Panc1 (cell line): ENCODE measurements at regions not wholly inside any gene's neighbourhood (a gene's known extent, or its start where the extent isn't known, plus 50 kb on each side); places are given as distances from the start of the nearest gene placed in this dataset.

ENCODE experiments used
- ATAC-seq: fragments of 200-7000 bp; cut with Tn5 transposase; 2 replicates; pipeline ENCODE4 v1.9.1; 2020; ENCODE audit warnings: mild to moderate bottlenecking, moderate library complexity
- BruUV-seq: library from RNA; stranded (reverse); fragments of 400-500 nt; replicated peaks from 2 replicates; lab custom pipeline; 2021; lab: Mats Ljungman, UMichigan
- CTCF ChIA-PET: fragments of 300-600 bp; sonication (Branson Sonifier 250); formaldehyde crosslinking; loops from one replicate; lab custom pipeline; 2022; ENCODE audit warnings: antibody characterized with exemption; lab: Charles Lee
- POLR2A ChIA-PET: fragments of 300-600 bp; sonication (Branson Sonifier 250); formaldehyde crosslinking; loops from one replicate; lab custom pipeline; 2022; ENCODE audit warnings: antibody characterized with exemption; lab: Charles Lee
- DNase-seq: peaks from one replicate; pipeline ENCODE4 v3.0.0-alpha.2; 2010; ENCODE audit warnings: low read depth, low spot score
- H3K27ac ChIP-seq: 2 replicates; pipeline ENCODE4 v1.5.1; 2011; ENCODE audit warnings: mild to moderate bottlenecking, low read length, inconsistent platforms
- H3K27me3 ChIP-seq: fragments of 200-500 bp; sonication (Bioruptor generic); 2 replicates; pipeline ENCODE4 v1.6.0; 2014; ENCODE audit warnings: low read length, inconsistent platforms; ENCODE audit not compliant: control insufficient read depth, insufficient read depth
- H3K36me3 ChIP-seq: fragments of 200-500 bp; sonication (Bioruptor generic); 2 replicates; pipeline ENCODE4 v1.5.1; 2014; ENCODE audit warnings: inconsistent platforms, mild to moderate bottlenecking, low read length, moderate library complexity; ENCODE audit not compliant: control insufficient read depth, insufficient read depth
- H3K4me1 ChIP-seq: 2 replicates; pipeline ENCODE4 v1.5.1; 2011; ENCODE audit warnings: inconsistent platforms, mild to moderate bottlenecking, low read length, moderate library complexity; ENCODE audit not compliant: control insufficient read depth, insufficient read depth
- H3K4me3 ChIP-seq, 2 experiments: 2 replicates each; pipeline ENCODE4 v1.5.1; 2011 to 2012; ENCODE audit warnings: low read depth in 2 of 2, low read length in 2 of 2, mild to moderate bottlenecking in 2 of 2, inconsistent platforms in 1 of 2, moderate library complexity in 1 of 2
- H3K9me3 ChIP-seq: fragments of 200-500 bp; sonication (Bioruptor generic); 2 replicates; pipeline ENCODE4 v1.5.1; 2014; ENCODE audit warnings: low read depth, mild to moderate bottlenecking, inconsistent platforms, low read length, moderate library complexity; ENCODE audit not compliant: control insufficient read depth, insufficient read depth
- CTCF ChIP-seq: fragments of 450-650 bp; IDR thresholded peaks from 2 replicates; pipeline ENCODE4 v1.5.1; 2017; ENCODE audit warnings: mild to moderate bottlenecking
- POLR2AphosphoS5 ChIP-seq: IDR thresholded peaks from 2 replicates; pipeline ENCODE4 v1.6.1; 2012; ENCODE audit warnings: mild to moderate bottlenecking, low read depth, low read length, moderate library complexity
- REST ChIP-seq, 2 experiments: IDR thresholded peaks; 2 replicates each; pipeline ENCODE4 v1.6.1; 2011 to 2012; ENCODE audit warnings: low read depth in 2 of 2, control low read depth in 1 of 2, low read length in 1 of 2, mild to moderate bottlenecking in 1 of 2, moderate library complexity in 1 of 2; ENCODE audit not compliant: insufficient read depth in 1 of 2
- SIN3A ChIP-seq: IDR thresholded peaks from 2 replicates; pipeline ENCODE4 v1.6.1; 2012; ENCODE audit warnings: low read depth, mild to moderate bottlenecking, low read length, moderate library complexity, borderline replicate concordance; ENCODE audit not compliant: insufficient read depth
- TCF7L2 ChIP-seq: IDR thresholded peaks from 2 replicates; pipeline ENCODE4 v1.6.1; 2011; ENCODE audit warnings: mild to moderate bottlenecking, low read depth, low read length, inconsistent platforms
- in situ Hi-C: cut with HindIII; loops from 2 replicates; pipeline ENCODE4 v1.10.0; 2016; ENCODE audit warnings: low sequenced_read_pairs, low pct_unique_long_range_greater_than_20kb
- intact Hi-C: fragments of 100-400 bp; cut with micrococcal nuclease; formaldehyde crosslinking; loops from one replicate; pipeline ENCODE4 v1.10.0; 2022; ENCODE audit not compliant: unreplicated experiment

- Histone ChIP-seq H3K36me3 (no peaks in the 10 kb centered on the region), H3K4me3 (no peak overlapping the region), H3K27me3 (no peaks in the 10 kb centered on the region), H3K9me3 (no peaks in the 10 kb centered on the region), H3K4me1 (no peaks in the 10 kb centered on the region), H3K27ac (no peak overlapping the region)
- POLR2A ChIA-PET = no interaction called here
- BruUV-seq = no TSS peak
- in situ Hi-C loops = no loop called here
- no peak for TF ChIP-seq REST (IDR thresholded peaks at IDR 0.05; ENCODE audit: insufficient read depth in 1 of 2, low read depth in 2 of 2, low read length in 1 of 2)
- intact Hi-C loops = no loop called here
- no peak for ATAC-seq
- CTCF ChIA-PET = no interaction called here
- no peak for DNase-seq
These were observed 1565.5 kb downstream of the UQCRFS1 start for GRCh38 chr19:27647423-27647822.

- H3K9me3 ChIP-seq = no peaks in the 10 kb centered on the region
- BruUV-seq = no TSS peak
- CTCF ChIA-PET = no interaction called here
- TF ChIP-seq CTCF (no peak), SIN3A (no peak), TCF7L2 (no peak), POLR2AphosphoS5 (no peak), REST (IDR thresholded peaks at IDR 0.05; ENCODE audit: insufficient read depth in 1 of 2, low read depth in 2 of 2, low read length in 1 of 2) (no peak)
- no peaks in the 10 kb centered on the region for H3K4me1 ChIP-seq
- H3K27me3 ChIP-seq = no peaks in the 10 kb centered on the region
- no peak overlapping the region for H3K4me3 ChIP-seq
- no peak for DNase-seq
- ATAC-seq = no peak; the same call in 1 of the 2 replicates
- POLR2A ChIA-PET = no interaction called here
- intact Hi-C loops = no loop called here
- H3K27ac ChIP-seq = no peak overlapping the region
- no peaks in the 10 kb centered on the region for H3K36me3 ChIP-seq
- in situ Hi-C loops = no loop called here
These were observed 1577.5 kb downstream of the UQCRFS1 start for GRCh38 chr19:27635401-27635800.
